ENCODE measurements at regions not wholly inside any gene's neighbourhood (a gene's known extent, or its start where the extent isn't known, plus 50 kb on each side); places are given as distances from the start of the nearest gene placed in this dataset.

- TF ChIP-seq CTCF (conservative IDR thresholded peaks at IDR 0.05; ENCODE audit: low read length): no peak
- TF ChIP-seq EZH2phosphoT487 (IDR thresholded peaks at IDR 0.05; ENCODE audit: borderline replicate concordance): no peak
Observed at GRCh38 chr1:115898020-115898419, 57.1 kb upstream of the NHLH2 start.
